DOHH2 (cell line): ENCODE measurements at regions not wholly inside any gene's neighbourhood (a gene's known extent, or its start where the extent isn't known, plus 50 kb on each side); places are given as distances from the start of the nearest gene placed in this dataset.

Experiments used
- EZH2phosphoT487 ChIP-seq: fragments of 200-600 bp; sonication (generic); IDR thresholded peaks from 2 replicates; pipeline ENCODE4 v1.6.1; 2017; ENCODE audit warnings: borderline replicate concordance, mild to moderate bottlenecking, antibody characterized with exemption, low read length, moderate library complexity, mixed read lengths
- TF ChIP-seq, protein P1 (sequence below): fragments of 200-600 bp; sonication (generic); IDR thresholded peaks from one replicate; pipeline ENCODE4 v1.5.1; 2014; ENCODE audit warnings: antibody characterized with exemption, mild to moderate bottlenecking, low read depth, low read length; ENCODE audit not compliant: poor library complexity, severe bottlenecking

- TF ChIP-seq, protein P1, sequence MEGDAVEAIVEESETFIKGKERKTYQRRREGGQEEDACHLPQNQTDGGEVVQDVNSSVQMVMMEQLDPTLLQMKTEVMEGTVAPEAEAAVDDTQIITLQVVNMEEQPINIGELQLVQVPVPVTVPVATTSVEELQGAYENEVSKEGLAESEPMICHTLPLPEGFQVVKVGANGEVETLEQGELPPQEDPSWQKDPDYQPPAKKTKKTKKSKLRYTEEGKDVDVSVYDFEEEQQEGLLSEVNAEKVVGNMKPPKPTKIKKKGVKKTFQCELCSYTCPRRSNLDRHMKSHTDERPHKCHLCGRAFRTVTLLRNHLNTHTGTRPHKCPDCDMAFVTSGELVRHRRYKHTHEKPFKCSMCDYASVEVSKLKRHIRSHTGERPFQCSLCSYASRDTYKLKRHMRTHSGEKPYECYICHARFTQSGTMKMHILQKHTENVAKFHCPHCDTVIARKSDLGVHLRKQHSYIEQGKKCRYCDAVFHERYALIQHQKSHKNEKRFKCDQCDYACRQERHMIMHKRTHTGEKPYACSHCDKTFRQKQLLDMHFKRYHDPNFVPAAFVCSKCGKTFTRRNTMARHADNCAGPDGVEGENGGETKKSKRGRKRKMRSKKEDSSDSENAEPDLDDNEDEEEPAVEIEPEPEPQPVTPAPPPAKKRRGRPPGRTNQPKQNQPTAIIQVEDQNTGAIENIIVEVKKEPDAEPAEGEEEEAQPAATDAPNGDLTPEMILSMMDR = no peak
- no peak for TF ChIP-seq EZH2phosphoT487
Observed at GRCh38 chr3:43792904-43793303, 102.2 kb downstream of the ABHD5 start.
